HG03097 (cell line): ENCODE measurements at regions not wholly inside any gene's neighbourhood (a gene's known extent, or its start where the extent isn't known, plus 50 kb on each side); places are given as distances from the start of the nearest gene placed in this dataset.

Experiments
- ATAC-seq: cut with Tn5 transposase; IDR thresholded peaks from one replicate; pipeline ENCODE4 v1.9.1; 2021; ENCODE audit not compliant: unreplicated experiment, low FRiP score

GRCh38 chr2:67650291-67651133 is 253.4 kb downstream of the ETAA1 start:
- no peak for ATAC-seq

GRCh38 chr2:67651565-67651964 is 254.4 kb downstream of the ETAA1 start:
- ATAC-seq: no peak

- ATAC-seq: peak; percentile 57
These were observed 255.5 kb downstream of the ETAA1 start for GRCh38 chr2:67652679-67653078.

GRCh38 chr2:67656875-67657274 is 259.7 kb downstream of the ETAA1 start:
- ATAC-seq: no peak

- no peak for ATAC-seq
These were observed 261.7 kb downstream of the ETAA1 start for GRCh38 chr2:67658820-67659219.

DNA sequence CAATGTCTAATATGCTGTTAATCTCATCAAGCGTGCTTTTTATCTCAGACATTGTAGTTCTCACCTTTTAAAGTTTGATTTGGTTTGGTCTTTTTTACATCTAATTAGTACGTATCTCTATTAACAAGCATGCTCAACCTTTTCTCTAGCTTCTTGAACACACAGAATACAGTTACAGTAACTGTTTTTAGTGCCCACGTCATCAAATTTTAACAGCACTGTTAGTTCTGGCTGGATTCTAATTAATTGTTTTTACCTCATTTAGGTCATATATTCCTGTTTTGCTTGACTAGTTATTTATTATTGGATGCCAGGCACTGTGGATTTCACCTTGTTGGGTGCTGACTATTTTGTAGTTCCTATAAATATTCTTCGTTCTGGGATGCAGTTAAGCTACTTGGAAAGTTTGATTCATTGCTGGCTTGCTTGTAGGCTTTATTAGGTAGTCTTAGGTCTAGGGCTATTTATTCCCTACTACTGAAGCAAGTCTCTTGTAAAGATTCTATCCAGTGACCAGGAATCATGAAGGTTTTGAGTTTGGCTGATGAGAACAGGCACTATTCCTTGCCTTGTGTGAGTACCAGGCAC is 263.0 kb downstream of the ETAA1 start:
- ATAC-seq: no peak

DNA sequence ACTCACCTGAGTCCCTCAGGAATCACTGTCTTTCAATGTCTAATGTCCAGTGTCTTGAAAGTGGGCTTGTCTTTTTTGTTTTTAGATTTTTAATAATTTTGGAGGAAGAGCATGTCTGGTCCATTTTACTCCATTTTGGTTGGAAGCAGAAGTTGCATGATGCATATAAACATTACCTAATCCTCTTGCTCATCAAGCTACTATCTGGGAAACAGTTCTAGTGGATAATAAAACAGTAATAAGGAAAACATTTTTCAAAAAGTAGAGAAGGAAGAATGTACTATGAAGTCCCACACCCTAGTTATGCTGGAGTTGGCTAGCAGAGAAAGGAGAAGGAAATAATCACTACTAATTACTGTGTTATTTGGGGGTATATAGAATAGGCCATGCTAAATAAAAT is 263.7 kb downstream of the ETAA1 start:
- no peak for ATAC-seq

DNA sequence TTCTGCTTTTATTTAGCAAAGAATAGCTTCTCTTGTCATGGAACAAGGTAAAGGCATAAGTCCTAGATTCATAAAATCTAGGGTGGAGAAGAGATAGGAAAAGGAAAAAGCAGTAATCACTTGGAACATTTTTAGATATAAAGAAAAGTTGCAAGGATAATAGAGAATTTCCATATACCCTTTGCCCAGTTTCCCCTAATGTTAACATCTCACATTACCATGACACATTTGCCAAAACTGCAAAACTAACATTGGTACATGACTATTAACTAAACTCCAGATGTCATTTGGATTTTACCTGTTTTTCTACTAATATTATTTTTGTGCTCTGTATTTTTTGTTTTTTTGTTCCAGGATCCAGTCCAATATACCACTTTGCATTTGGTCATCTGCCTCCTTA is 265.1 kb downstream of the ETAA1 start:
- ATAC-seq: no peak

GRCh38 chr2:67663776-67664175 is 266.6 kb downstream of the ETAA1 start:
- no peak for ATAC-seq

DNA sequence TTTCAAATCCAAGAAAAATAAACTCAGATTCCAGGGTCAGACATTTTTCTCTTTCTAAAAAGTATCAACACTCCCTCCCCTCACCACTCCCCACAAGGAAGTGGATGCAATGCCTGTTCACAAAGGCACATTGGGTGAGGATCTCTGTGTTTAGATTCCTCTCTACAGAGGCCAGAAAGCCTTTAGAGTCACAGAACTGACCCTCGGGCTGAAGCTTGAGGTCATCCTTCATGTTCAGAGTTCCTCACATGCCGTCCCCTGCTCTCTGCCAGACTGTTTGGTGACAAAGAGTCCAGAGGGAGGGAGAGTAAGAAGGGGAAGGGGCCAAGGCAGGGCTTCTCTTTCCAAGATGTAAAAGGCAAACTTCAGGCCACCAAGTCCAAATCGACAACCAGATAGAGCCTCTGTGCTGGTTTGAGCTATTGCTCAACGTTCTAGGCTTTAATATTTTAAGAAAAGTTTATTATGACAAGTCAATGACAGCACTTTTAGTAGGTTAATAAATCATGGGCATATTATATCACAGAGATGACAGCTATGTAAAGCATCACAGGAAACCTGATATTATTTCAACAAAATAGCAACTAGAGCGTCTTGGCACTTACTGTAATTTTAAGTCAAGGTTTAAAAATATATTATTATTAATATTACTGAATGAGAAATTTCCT is 269.4 kb downstream of the ETAA1 start:
- no peak for ATAC-seq

GRCh38 chr2:67667054-67667908 is 270.1 kb downstream of the ETAA1 start:
- no peak for ATAC-seq

DNA sequence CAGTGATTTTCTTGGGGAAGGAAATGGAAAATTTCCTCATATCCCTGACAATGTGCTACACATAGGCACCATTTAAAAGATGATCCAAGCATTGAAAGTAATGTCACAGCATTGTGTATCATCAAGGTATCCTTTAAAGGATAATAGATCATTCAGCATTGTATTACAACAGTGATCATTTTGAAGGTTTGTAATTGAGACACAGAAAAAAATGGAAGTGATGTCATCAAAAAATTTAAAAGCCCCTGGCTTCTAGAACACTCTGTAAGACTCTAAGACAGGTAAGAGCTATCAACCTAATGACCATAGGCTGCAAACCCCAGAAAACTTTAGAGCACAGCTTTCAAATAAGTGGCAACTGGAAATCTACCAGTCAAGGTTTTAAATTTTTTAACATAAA is 271.4 kb downstream of the ETAA1 start:
- no peak for ATAC-seq

GRCh38 chr2:67669168-67669567 is 272.0 kb downstream of the ETAA1 start:
- no peak for ATAC-seq

GRCh38 chr2:67669766-67670165 is 272.6 kb downstream of the ETAA1 start:
- ATAC-seq: no peak

DNA sequence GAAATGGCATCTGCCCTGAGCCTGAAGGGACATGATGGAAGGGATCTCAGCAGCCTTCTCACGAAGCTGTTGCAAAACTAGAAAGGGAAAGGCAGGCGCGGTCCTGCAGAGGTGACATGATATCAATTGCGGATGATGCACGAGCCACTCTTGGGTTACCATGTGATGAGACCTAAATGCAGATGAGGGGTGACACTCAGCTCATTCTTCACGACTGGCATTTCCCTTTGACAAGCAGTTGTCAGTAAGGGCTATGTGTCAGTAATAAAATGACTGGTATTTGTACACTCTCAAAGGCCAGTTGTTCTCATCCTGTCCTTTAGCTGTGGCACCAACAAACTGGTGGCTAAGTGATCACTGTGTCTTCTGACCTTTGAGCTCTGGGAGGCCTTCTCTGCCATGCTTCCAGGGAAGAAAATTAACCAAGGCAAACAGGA is 273.6 kb downstream of the ETAA1 start:
- ATAC-seq: no peak

GRCh38 chr2:67671464-67672450 is 274.6 kb downstream of the ETAA1 start:
- no peak for ATAC-seq

- ATAC-seq: no peak
These were observed 277.5 kb downstream of the ETAA1 start for GRCh38 chr2:67674668-67675067.

GRCh38 chr2:67684991-67685390 is 287.9 kb downstream of the ETAA1 start:
- ATAC-seq: no peak

GRCh38 chr2:67686254-67686653 is 289.1 kb downstream of the ETAA1 start:
- ATAC-seq: no peak

DNA sequence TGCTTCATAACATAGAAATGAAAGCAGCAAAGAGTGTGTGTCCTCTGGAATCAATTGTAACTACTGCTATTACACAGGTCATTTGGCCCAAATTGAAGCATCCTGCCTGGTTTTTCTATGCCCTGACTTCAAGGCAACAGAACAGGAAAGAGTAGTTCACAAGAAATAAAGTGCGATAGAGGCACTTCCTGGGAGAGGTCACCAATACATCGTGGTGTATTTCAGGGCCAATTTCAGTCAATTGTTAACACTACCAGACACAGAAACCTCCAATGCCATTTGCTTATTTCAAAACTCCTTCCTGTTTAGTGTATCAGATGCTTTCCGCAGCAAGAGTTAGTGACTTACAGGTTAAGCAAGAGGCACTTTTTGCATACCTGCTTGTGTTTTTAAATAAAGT is 292.1 kb downstream of the ETAA1 start:
- ATAC-seq: no peak
